GM23338 (cell line): ENCODE measurements at regions not wholly inside any gene's neighbourhood (a gene's known extent, or its start where the extent isn't known, plus 50 kb on each side); places are given as distances from the start of the nearest gene placed in this dataset.
"Not testable (repeated sequence)": the region's sequence is repeated elsewhere in the genome, so short reads cannot be mapped to it uniquely, and the experiment has no call there.

Experiments used
- CREB1 ChIP-seq: fragments of 250-450 bp; sonication (Bioruptor Pico); IDR thresholded peaks from 2 replicates; pipeline ENCODE4 v1.5.0; 2020; ENCODE audit warnings: low read depth, mild to moderate bottlenecking, moderate library complexity
- EZH2 ChIP-seq: fragments of 200-600 bp; sonication (generic); IDR thresholded peaks from one replicate; pipeline ENCODE4 v1.8.0; 2017; ENCODE audit warnings: antibody characterized with exemption, mild to moderate bottlenecking, low read depth; ENCODE audit not compliant: unreplicated experiment
- EZH2phosphoT487 ChIP-seq: fragments of 200-600 bp; sonication (generic); IDR thresholded peaks from one replicate; pipeline ENCODE4 v1.8.1; 2018; ENCODE audit warnings: antibody characterized with exemption; ENCODE audit not compliant: unreplicated experiment
- JUNB ChIP-seq: IDR thresholded peaks from one replicate; pipeline ENCODE4 v1.6.1; 2016; ENCODE audit warnings: antibody characterized with exemption; ENCODE audit not compliant: unreplicated experiment
- POLR2AphosphoS5 ChIP-seq: IDR thresholded peaks from 2 replicates; pipeline ENCODE4 v1.6.1; 2016; ENCODE audit warnings: antibody characterized with exemption, low read depth
- TF ChIP-seq, protein P1 (sequence below), 2 experiments: fragments of 200-600 bp in 1 of 2; sonication (generic) in 1 of 2; conservative IDR thresholded peaks; 2 replicates each; pipeline versions ENCODE4 v1.5.1 to v1.6.1; 2016 to 2017; ENCODE audit warnings: antibody characterized with exemption in 2 of 2, low read depth in 2 of 2, mild to moderate bottlenecking in 2 of 2, moderate library complexity in 1 of 2
- TF ChIP-seq, protein P2 (sequence below): IDR thresholded peaks from one replicate; pipeline ENCODE4 v1.6.1; 2018; ENCODE audit warnings: antibody characterized with exemption; ENCODE audit not compliant: unreplicated experiment

DNA sequence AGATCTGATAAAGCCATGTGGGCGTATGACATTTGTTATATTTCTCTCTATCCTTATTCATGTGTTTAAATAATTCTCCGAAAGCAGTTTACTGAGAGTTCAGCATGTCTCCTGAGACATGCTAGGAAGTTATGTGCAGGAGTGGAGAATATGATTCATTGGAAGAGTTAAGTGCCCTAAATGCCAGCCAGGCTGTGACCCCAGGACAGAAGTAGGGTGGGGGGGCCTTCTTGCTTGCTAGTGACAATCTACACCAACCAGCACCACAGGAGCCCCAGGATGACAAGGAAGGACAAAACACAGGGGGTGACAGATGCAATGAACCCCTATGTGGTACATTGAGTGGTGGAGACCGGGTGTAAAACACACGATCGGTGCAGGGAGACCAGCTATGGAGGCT, 79.5 kb upstream of the PLGLB2 start:
- not testable (repeated sequence) for TF ChIP-seq EZH2; POLR2AphosphoS5; CREB1 (CRISPR knock-in tag); EZH2phosphoT487; JUNB
- TF ChIP-seq, protein P1, sequence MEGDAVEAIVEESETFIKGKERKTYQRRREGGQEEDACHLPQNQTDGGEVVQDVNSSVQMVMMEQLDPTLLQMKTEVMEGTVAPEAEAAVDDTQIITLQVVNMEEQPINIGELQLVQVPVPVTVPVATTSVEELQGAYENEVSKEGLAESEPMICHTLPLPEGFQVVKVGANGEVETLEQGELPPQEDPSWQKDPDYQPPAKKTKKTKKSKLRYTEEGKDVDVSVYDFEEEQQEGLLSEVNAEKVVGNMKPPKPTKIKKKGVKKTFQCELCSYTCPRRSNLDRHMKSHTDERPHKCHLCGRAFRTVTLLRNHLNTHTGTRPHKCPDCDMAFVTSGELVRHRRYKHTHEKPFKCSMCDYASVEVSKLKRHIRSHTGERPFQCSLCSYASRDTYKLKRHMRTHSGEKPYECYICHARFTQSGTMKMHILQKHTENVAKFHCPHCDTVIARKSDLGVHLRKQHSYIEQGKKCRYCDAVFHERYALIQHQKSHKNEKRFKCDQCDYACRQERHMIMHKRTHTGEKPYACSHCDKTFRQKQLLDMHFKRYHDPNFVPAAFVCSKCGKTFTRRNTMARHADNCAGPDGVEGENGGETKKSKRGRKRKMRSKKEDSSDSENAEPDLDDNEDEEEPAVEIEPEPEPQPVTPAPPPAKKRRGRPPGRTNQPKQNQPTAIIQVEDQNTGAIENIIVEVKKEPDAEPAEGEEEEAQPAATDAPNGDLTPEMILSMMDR (conservative IDR thresholded peaks at IDR 0.05; ENCODE audit: low read depth in 2 of 2) = not testable (repeated sequence)
- TF ChIP-seq, protein P2, sequence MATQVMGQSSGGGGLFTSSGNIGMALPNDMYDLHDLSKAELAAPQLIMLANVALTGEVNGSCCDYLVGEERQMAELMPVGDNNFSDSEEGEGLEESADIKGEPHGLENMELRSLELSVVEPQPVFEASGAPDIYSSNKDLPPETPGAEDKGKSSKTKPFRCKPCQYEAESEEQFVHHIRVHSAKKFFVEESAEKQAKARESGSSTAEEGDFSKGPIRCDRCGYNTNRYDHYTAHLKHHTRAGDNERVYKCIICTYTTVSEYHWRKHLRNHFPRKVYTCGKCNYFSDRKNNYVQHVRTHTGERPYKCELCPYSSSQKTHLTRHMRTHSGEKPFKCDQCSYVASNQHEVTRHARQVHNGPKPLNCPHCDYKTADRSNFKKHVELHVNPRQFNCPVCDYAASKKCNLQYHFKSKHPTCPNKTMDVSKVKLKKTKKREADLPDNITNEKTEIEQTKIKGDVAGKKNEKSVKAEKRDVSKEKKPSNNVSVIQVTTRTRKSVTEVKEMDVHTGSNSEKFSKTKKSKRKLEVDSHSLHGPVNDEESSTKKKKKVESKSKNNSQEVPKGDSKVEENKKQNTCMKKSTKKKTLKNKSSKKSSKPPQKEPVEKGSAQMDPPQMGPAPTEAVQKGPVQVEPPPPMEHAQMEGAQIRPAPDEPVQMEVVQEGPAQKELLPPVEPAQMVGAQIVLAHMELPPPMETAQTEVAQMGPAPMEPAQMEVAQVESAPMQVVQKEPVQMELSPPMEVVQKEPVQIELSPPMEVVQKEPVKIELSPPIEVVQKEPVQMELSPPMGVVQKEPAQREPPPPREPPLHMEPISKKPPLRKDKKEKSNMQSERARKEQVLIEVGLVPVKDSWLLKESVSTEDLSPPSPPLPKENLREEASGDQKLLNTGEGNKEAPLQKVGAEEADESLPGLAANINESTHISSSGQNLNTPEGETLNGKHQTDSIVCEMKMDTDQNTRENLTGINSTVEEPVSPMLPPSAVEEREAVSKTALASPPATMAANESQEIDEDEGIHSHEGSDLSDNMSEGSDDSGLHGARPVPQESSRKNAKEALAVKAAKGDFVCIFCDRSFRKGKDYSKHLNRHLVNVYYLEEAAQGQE = not testable (repeated sequence)
